Osteoblast (primary cell): ENCODE measurements at regions not wholly inside any gene's neighbourhood (a gene's known extent, or its start where the extent isn't known, plus 50 kb on each side); places are given as distances from the start of the nearest gene placed in this dataset.
A peak's percentile ranks its signal among the peaks of the same experiment; 100 is the strongest.

Experiments used
- DNase-seq: peaks from one replicate; pipeline ENCODE4 v3.0.0; 2011; ENCODE audit warnings: low spot score, mixed read lengths; ENCODE audit not compliant: insufficient read length; ENCODE audit errors: missing footprints
- H2AFZ ChIP-seq: 2 replicates; pipeline ENCODE4 v1.6.0; 2011; ENCODE audit warnings: mild to moderate bottlenecking, low read length
- H3K27ac ChIP-seq: 2 replicates; pipeline ENCODE4 v1.5.1; 2011; ENCODE audit warnings: mild to moderate bottlenecking, low read depth, low read length, moderate library complexity
- H3K27me3 ChIP-seq: 2 replicates; pipeline ENCODE4 v1.6.0; 2012; ENCODE audit warnings: mild to moderate bottlenecking, control low read depth, inconsistent platforms, low read length, moderate library complexity; ENCODE audit not compliant: insufficient read depth
- H3K36me3 ChIP-seq: 2 replicates; pipeline ENCODE4 v1.5.1; 2011; ENCODE audit warnings: mild to moderate bottlenecking, low read length, control low read depth, moderate library complexity; ENCODE audit not compliant: insufficient read depth
- H3K4me1 ChIP-seq: 2 replicates; pipeline ENCODE4 v1.5.1; 2011; ENCODE audit warnings: mild to moderate bottlenecking, low read length, control low read depth, moderate library complexity; ENCODE audit not compliant: insufficient read depth
- H3K4me2 ChIP-seq: 2 replicates; pipeline ENCODE4 v1.6.0; 2011; ENCODE audit warnings: mild to moderate bottlenecking, low read length; ENCODE audit not compliant: insufficient read depth
- H3K4me3 ChIP-seq: fragments of 200-600 bp; sonication (generic); 3 replicates; pipeline ENCODE4 v1.5.1; 2012; ENCODE audit warnings: mild to moderate bottlenecking, low read length, inconsistent platforms; ENCODE audit not compliant: insufficient read depth
- H3K79me2 ChIP-seq: 2 replicates; pipeline ENCODE4 v1.6.0; 2012; ENCODE audit warnings: mild to moderate bottlenecking, low read length, control low read depth, inconsistent platforms; ENCODE audit not compliant: insufficient read depth
- H3K9me3 ChIP-seq: 2 replicates; pipeline ENCODE4 v1.5.1; 2011; ENCODE audit warnings: low read depth, low read length, control low read depth
- H4K20me1 ChIP-seq: 2 replicates; pipeline ENCODE4 v1.6.0; 2012; ENCODE audit warnings: mild to moderate bottlenecking, low read length, control low read depth; ENCODE audit not compliant: insufficient read depth
- TF ChIP-seq, protein P1 (sequence below): IDR thresholded peaks from 2 replicates; pipeline ENCODE4 v1.5.1; 2011; ENCODE audit warnings: mild to moderate bottlenecking, low read depth, low read length, moderate library complexity; ENCODE audit errors: extremely low read depth

DNA sequence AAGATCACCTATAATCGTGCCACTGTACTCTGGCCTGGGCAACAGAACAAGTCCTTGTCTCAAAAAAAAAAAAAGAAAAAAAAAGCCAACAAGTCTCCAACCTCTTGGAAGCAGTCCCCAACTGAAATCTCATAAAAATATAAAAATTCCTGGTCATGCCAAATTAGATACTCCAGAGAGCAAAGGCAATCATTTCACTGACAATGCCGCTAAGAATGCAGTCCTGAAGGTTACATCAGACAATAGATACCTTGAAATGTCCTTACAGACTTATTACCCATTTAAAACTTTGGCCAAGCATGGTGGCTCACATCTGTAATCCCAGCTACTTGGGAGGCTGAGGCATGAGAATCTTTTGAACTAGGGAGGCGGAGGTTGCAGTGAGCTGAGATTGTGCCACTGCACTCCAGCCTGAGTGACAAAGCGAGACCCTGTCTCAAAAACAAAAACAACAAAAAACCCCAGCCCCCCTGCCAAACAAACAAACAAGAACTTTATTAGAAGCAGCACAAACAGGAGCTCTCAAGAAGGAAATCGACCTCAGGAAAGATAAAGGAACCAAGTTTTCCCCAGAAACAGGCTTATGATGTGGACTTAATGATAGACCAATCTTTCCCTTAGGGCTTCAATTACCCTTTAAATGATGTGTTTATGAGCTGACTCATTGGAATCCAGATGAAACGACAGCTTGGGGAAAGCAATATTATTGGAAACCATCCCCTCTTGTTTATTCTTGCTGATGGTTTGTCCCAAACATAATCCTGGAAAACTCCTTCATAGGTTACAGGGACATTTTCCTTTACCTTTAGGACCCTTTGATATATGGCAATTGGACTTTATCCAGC is 53.1 kb upstream of the XCR1 start:
- H3K4me1 ChIP-seq, result peaks cover 7% of the 10 kb centered on the region
- no peak overlapping the region for H2AFZ ChIP-seq
- no peaks in the 10 kb centered on the region for H4K20me1 ChIP-seq
- peaks cover 4% of the 10 kb centered on the region for H3K27me3 ChIP-seq
- no peak overlapping the region for H3K4me2 ChIP-seq
- H3K9me3 ChIP-seq, result no peaks in the 10 kb centered on the region
- no peak overlapping the region for H3K27ac ChIP-seq
- H3K36me3 ChIP-seq, result no peaks in the 10 kb centered on the region
- TF ChIP-seq, protein P1, sequence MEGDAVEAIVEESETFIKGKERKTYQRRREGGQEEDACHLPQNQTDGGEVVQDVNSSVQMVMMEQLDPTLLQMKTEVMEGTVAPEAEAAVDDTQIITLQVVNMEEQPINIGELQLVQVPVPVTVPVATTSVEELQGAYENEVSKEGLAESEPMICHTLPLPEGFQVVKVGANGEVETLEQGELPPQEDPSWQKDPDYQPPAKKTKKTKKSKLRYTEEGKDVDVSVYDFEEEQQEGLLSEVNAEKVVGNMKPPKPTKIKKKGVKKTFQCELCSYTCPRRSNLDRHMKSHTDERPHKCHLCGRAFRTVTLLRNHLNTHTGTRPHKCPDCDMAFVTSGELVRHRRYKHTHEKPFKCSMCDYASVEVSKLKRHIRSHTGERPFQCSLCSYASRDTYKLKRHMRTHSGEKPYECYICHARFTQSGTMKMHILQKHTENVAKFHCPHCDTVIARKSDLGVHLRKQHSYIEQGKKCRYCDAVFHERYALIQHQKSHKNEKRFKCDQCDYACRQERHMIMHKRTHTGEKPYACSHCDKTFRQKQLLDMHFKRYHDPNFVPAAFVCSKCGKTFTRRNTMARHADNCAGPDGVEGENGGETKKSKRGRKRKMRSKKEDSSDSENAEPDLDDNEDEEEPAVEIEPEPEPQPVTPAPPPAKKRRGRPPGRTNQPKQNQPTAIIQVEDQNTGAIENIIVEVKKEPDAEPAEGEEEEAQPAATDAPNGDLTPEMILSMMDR, result no peak
- H3K79me2 ChIP-seq, result no peaks in the 10 kb centered on the region
- no peak for DNase-seq
- H3K4me3 ChIP-seq, result no peak overlapping the region

DNA sequence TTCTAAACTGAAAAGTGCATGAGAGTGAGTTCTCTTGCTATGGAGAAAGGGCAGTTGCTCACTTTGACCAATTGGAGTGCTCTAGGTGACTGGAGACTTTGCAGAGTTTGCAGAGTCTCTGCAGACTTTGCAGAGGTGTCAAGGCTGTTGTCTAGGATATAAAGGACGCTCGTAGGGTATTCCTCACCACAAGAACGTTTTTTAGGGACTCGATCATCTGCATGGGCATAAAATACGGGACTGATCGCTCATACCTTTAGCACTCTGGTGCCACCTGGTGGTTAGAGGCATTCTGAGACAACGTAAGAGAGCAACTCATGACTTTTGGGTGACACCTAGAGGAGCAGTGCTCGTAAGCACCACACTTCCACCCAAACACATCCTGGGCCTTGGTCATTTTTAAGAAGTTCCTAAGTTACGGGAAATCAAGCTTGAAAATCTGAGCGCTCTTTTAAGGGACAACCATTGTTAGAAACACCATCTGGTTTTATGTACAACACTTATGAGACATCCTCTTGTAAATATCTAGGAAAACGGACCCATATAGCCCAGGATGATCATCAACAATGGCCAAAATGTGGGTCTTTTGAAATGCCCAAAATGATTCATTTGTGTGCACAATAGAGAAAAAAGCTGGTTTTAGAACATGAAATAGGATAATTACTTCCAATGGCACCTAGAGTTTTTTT is 51.6 kb upstream of the XCR1 start:
- peaks cover 7% of the 10 kb centered on the region for H3K4me1 ChIP-seq
- no peaks in the 10 kb centered on the region for H3K79me2 ChIP-seq
- no peak overlapping the region for H3K27ac ChIP-seq
- no peaks in the 10 kb centered on the region for H4K20me1 ChIP-seq
- DNase-seq, result peak; percentile 81
- peak overlapping the region; percentile 64 for H3K4me2 ChIP-seq
- H2AFZ ChIP-seq, result peak overlapping the region; percentile 16
- H3K36me3 ChIP-seq, result no peaks in the 10 kb centered on the region
- H3K4me3 ChIP-seq, result no peak overlapping the region
- no peaks in the 10 kb centered on the region for H3K9me3 ChIP-seq
- TF ChIP-seq, protein P1, result peak; percentile 100
- peaks cover 4% of the 10 kb centered on the region for H3K27me3 ChIP-seq
